GM12875 (cell line): ENCODE measurements at regions not wholly inside any gene's neighbourhood (a gene's known extent, or its start where the extent isn't known, plus 50 kb on each side); places are given as distances from the start of the nearest gene placed in this dataset.

ENCODE experiments used
- H3K4me3 ChIP-seq: one replicate; pipeline ENCODE4 v1.5.1; 2011; ENCODE audit warnings: low read depth, low read length, control low read depth
- CTCF ChIP-seq: IDR thresholded peaks from 2 replicates; pipeline ENCODE4 v1.5.1; 2011; ENCODE audit warnings: low read depth, mild to moderate bottlenecking, control low read depth, inconsistent platforms, low read length, moderate library complexity, borderline replicate concordance; ENCODE audit not compliant: insufficient read depth

GRCh38 chr18:38221476-38222100 lies 656.0 kb upstream of the CELF4 start:
- no peak for TF ChIP-seq CTCF
- no peak overlapping the region for H3K4me3 ChIP-seq

DNA sequence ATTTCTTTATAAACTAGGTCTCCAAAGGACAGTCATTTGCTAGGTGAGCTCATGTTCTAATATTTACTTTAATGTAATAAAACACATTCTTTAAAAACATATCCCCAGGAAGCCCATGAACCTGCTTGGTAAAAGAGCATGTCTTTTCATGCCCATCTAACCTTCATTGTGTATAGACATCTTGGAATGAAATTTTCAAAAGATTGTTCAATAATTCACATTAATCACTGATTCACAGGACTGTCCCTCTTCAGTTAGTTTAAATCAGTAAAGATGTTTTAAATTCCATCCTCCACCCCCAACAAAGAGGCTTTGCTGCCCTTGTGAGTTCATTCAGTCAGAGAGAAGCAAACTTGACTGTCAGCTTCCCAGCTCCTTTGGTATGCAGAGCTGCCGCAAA lies 633.4 kb upstream of the CELF4 start:
- no peak overlapping the region for H3K4me3 ChIP-seq
- TF ChIP-seq CTCF: no peak

DNA sequence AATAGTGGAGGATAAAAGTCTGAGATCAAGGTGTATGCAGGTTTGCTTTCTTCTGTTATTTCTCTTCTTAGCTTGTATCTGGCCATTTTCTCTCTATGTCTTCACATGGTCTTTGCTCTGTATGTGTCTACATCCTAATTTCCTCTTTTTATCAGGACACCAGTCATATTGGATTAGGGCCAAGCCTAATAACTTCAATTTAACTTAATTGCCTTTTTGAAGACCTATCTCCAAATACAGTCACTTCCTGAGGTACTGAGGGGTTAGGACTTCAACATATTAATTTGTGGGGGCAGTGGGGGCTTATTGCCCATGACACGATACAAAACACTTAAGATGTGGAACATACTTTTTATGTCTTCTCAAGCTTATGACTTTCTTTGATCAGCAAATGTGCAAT lies 632.9 kb upstream of the CELF4 start:
- H3K4me3 ChIP-seq: no peak overlapping the region
- no peak for TF ChIP-seq CTCF

- TF ChIP-seq CTCF: no peak
- no peak overlapping the region for H3K4me3 ChIP-seq
Observed at GRCh38 chr18:38186491-38186890, 620.9 kb upstream of the CELF4 start.

- TF ChIP-seq CTCF: no peak
- no peak overlapping the region for H3K4me3 ChIP-seq
Observed at GRCh38 chr18:38174594-38174993, 609.0 kb upstream of the CELF4 start.

- H3K4me3 ChIP-seq: no peak overlapping the region
- no peak for TF ChIP-seq CTCF
Observed at GRCh38 chr18:38174173-38174572, 608.6 kb upstream of the CELF4 start.

GRCh38 chr18:38170845-38171244 lies 605.2 kb upstream of the CELF4 start:
- TF ChIP-seq CTCF: no peak
- no peak overlapping the region for H3K4me3 ChIP-seq
